ENCODE measurements at regions not wholly inside any gene's neighbourhood (a gene's known extent, or its start where the extent isn't known, plus 50 kb on each side); places are given as distances from the start of the nearest gene placed in this dataset.

DNA sequence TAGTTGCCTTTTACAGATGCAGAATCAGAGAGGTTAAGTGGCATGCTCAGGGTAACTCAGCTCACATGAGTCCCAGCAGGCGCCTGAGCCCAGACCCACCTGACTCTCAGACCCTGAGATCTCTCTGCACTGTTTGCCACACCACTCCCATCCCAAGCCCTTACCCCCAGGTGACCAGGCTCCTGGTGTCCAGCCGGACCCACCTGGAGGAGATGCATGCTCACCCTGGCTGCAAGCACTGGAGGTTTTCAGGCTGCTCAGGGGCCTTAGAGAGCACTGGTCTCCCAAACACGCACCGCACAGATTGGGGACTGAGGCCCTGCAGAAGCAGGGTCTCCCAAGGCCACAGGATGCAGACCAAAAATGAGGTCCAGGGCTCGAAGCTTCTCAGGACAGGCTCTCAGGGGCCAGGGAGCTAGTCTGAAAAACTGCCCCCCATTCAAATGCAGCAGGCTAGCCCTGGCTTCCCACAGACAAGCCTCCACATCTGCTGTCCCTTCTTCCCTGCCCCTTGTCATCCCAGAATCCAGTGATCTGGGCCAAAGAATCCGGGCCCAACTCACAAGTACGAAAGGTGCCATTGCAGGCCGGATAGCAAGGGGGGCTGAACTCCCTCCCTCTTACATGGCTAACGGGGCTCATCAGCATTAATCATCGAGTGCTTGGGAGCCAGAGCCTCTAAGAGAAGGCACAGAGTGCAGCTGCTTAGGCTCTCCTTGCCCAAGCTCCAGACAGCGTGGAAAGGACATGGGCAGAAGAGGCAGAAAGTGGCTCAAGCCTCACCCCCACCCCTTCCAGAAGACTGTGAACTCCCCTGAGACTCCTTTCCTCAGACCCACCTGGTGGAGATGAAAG lies 90.2 kb upstream of the PRR20G start:
- no peak overlapping the region for H3K27ac Mint-ChIP-seq
- no peak for ATAC-seq (ENCODE audit: low read depth)
- H3K36me3 Mint-ChIP-seq (ENCODE audit: low read depth): no peaks in the 10 kb centered on the region
- H3K9me3 Mint-ChIP-seq: peaks cover 12% of the 10 kb centered on the region
- no peaks in the 10 kb centered on the region for H3K4me1 Mint-ChIP-seq
- ChIA-PET POLR2A (no interaction called here), CTCF (no interaction called here)
- intact Hi-C loops (cut with micrococcal nuclease): no loop called here
- TF ChIP-seq, protein P1, sequence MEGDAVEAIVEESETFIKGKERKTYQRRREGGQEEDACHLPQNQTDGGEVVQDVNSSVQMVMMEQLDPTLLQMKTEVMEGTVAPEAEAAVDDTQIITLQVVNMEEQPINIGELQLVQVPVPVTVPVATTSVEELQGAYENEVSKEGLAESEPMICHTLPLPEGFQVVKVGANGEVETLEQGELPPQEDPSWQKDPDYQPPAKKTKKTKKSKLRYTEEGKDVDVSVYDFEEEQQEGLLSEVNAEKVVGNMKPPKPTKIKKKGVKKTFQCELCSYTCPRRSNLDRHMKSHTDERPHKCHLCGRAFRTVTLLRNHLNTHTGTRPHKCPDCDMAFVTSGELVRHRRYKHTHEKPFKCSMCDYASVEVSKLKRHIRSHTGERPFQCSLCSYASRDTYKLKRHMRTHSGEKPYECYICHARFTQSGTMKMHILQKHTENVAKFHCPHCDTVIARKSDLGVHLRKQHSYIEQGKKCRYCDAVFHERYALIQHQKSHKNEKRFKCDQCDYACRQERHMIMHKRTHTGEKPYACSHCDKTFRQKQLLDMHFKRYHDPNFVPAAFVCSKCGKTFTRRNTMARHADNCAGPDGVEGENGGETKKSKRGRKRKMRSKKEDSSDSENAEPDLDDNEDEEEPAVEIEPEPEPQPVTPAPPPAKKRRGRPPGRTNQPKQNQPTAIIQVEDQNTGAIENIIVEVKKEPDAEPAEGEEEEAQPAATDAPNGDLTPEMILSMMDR (IDR thresholded peaks at IDR 0.05): no peak
- H3K4me3 Mint-ChIP-seq: no peak overlapping the region
- H3K27me3 Mint-ChIP-seq: peaks cover 7% of the 10 kb centered on the region
- DNase-seq: no peak

- no peak for DNase-seq
- Mint-ChIP-seq H3K36me3 (ENCODE audit: low read depth) (no peaks in the 10 kb centered on the region), H3K27ac (no peak overlapping the region), H3K4me3 (no peak overlapping the region), H3K9me3 (peaks cover 5% of the 10 kb centered on the region), H3K27me3 (peaks cover 11% of the 10 kb centered on the region), H3K4me1 (no peaks in the 10 kb centered on the region)
- no peak for ATAC-seq (ENCODE audit: low read depth)
- intact Hi-C loops (cut with micrococcal nuclease): no loop called here
- ChIA-PET POLR2A (no interaction called here), CTCF (no interaction called here)
- TF ChIP-seq, protein P1 (IDR thresholded peaks at IDR 0.05): no peak
Measured at GRCh38 chr3:127375151-127375930, 87.5 kb upstream of the PRR20G start.

DNA sequence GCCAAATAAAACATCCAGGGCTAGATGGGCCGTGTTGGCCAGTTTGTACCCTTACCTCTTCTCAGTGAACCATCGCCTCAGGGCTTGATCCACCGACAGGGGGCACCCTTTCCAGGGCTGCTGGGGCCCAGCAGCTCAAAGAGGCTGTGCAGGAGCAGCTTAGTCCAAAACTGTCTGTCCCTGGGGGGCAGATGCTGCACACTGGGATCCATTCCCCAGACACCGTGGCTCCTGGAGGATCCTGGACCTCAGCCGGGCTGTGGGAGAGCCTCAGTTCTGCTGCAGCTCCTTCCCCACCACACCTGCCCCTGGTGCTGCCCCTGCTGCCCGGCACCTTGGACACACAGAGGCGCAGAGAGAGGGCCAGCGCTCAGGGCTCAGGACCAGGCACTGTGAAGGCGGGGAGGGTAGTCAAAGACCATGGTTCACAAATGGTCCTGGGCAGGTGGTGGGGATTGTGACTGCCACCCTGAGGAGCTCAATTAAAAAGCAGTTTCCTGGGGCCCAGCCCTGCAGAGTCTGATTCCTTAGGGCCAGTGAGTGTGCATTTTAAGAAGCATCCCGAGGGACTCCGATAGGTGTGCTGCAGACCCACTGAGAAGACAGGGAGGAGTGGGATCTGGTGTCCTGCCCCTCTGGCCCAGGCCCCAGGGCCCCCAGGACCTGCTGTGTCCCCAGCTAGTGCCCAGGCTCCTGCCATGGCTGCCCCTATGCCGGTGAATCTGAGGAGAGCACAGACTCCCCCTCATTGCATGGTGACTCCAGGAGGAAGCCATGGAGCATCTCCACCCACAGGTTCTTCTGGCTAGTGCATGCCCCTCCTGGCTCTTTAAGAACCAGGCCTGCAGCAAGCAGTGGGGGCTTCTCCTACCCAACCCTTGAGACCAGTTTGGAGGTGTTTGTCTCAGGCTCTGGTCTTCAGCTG lies 86.5 kb upstream of the PRR20G start:
- no peak overlapping the region for H3K27ac Mint-ChIP-seq
- no peak overlapping the region for H3K4me3 Mint-ChIP-seq
- peaks cover 5% of the 10 kb centered on the region for H3K9me3 Mint-ChIP-seq
- peaks cover 17% of the 10 kb centered on the region for H3K27me3 Mint-ChIP-seq
- ChIA-PET CTCF (no interaction called here), POLR2A (no interaction called here)
- intact Hi-C loops (cut with micrococcal nuclease): no loop called here
- TF ChIP-seq, protein P1 (IDR thresholded peaks at IDR 0.05): no peak
- ATAC-seq (ENCODE audit: low read depth) (no peak), DNase-seq (no peak)
- H3K36me3 Mint-ChIP-seq (ENCODE audit: low read depth): no peaks in the 10 kb centered on the region
- no peaks in the 10 kb centered on the region for H3K4me1 Mint-ChIP-seq

DNA sequence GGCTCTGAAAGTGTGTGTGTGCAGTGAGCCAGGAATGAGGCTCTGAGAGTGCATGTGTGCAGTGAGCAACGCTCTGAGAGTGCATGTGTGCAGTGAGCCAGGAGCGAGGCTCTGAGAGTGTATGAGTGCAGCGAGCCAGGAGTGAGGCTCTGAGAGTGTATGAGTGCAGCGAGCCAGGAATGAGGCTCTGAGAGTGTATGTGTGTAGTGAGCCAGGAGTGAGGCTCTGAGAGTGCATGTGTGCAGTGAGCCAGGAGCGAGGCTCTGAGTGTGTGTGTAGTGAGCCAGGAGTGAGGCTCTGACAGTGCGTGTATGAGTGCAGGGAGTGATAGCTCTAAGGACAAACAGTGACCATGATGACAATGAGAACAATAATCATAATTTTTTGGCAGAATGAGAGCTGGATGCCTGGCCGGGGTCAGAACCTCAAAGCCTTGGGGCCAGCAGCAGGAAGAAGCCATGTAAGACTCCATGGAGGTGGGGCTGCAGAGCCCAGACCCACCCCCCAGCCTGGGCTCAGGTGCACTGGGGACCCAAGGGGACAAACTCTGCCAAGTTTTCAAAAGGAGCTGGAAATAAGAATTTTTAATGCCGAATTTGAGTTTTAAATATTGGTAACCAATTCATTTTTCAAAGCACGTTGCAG lies 85.7 kb upstream of the PRR20G start:
- Mint-ChIP-seq H3K4me1 (no peaks in the 10 kb centered on the region), H3K9me3 (peaks cover 5% of the 10 kb centered on the region), H3K36me3 (ENCODE audit: low read depth) (no peaks in the 10 kb centered on the region), H3K27me3 (peaks cover 17% of the 10 kb centered on the region), H3K4me3 (no peak overlapping the region), H3K27ac (no peak overlapping the region)
- intact Hi-C loops (cut with micrococcal nuclease): no loop called here
- TF ChIP-seq, protein P1 (IDR thresholded peaks at IDR 0.05): no peak
- POLR2A ChIA-PET: no interaction called here
- DNase-seq (no peak), ATAC-seq (ENCODE audit: low read depth) (no peak)
- CTCF ChIA-PET: no interaction called here

All from activated B cell treated with CpG ODN at 0.5 μM for 24 hours (primary cell).